CD14-positive monocyte (primary cell): ENCODE measurements at regions not wholly inside any gene's neighbourhood (a gene's known extent, or its start where the extent isn't known, plus 50 kb on each side); places are given as distances from the start of the nearest gene placed in this dataset.
"Not testable (repeated sequence)": the region's sequence is repeated elsewhere in the genome, so short reads cannot be mapped to it uniquely, and the experiment has no call there.

Experiments
- DNase-seq, 3 donors: peaks; one replicate each; pipeline ENCODE4 v3.0.0-alpha.2; 2011 to 2022
- H2AFZ ChIP-seq: 2 replicates; pipeline ENCODE4 v1.6.0; 2012; ENCODE audit warnings: mild to moderate bottlenecking, low read depth, low read length, inconsistent platforms; ENCODE audit not compliant: insufficient read depth, poor library complexity, severe bottlenecking
- H3K27ac ChIP-seq, 2 donors: 1 replicate in 1 of 2; 2 replicates in 1 of 2; pipeline ENCODE4 v1.5.1; 2012 to 2013; ENCODE audit warnings: low read length in 2 of 2, control low read depth in 1 of 2, inconsistent platforms in 1 of 2, low read depth in 1 of 2, mild to moderate bottlenecking in 1 of 2
- H3K27me3 ChIP-seq, 2 donors: one replicate each; pipeline versions ENCODE4 v1.6.0 to v1.6.1; 2011 to 2013; ENCODE audit warnings: low read length in 2 of 2; ENCODE audit not compliant: control insufficient read depth in 2 of 2, insufficient read depth in 2 of 2
- H3K36me3 ChIP-seq, 2 donors: replicated peaks in 1 of 2; 1 replicate in 1 of 2; 2 replicates in 1 of 2; pipeline versions ENCODE4 v1.5.1 to v1.6.1; 2012 to 2013; ENCODE audit warnings: low read length in 2 of 2, control low read depth in 1 of 2, inconsistent platforms in 1 of 2, mild to moderate bottlenecking in 1 of 2; ENCODE audit not compliant: insufficient read depth in 2 of 2, control insufficient read depth in 1 of 2
- H3K4me1 ChIP-seq, 2 donors: 1 replicate in 1 of 2; 2 replicates in 1 of 2; pipeline versions ENCODE4 v1.5.1 to v1.6.1; 2012 to 2013; ENCODE audit warnings: low read length in 2 of 2, control low read depth in 1 of 2, inconsistent platforms in 1 of 2, mild to moderate bottlenecking in 1 of 2, moderate library complexity in 1 of 2; ENCODE audit not compliant: insufficient read depth in 2 of 2, control insufficient read depth in 1 of 2
- H3K4me2 ChIP-seq: replicated peaks from 2 replicates; pipeline ENCODE3; 2012; ENCODE audit warnings: low read length, moderate library complexity, mild to moderate bottlenecking; ENCODE audit not compliant: poor library complexity, severe bottlenecking; ENCODE audit errors: extremely low read depth
- H3K4me3 ChIP-seq, 3 experiments: fragments of 200-600 bp in 1 of 3; sonication (generic) in 1 of 3; replicated peaks in 1 of 3; 1 replicate in 2 of 3; 2 replicates in 1 of 3; pipeline ENCODE4 v1.5.1; 2011 to 2013; ENCODE audit warnings: low read length in 3 of 3, mild to moderate bottlenecking in 3 of 3, control low read depth in 2 of 3, low read depth in 2 of 3, inconsistent platforms in 1 of 3, moderate library complexity in 1 of 3
- H3K79me2 ChIP-seq: 2 replicates; pipeline ENCODE4 v1.6.0; 2012; ENCODE audit warnings: mild to moderate bottlenecking, control low read depth, inconsistent platforms, low read length, moderate library complexity; ENCODE audit not compliant: insufficient read depth
- H3K9ac ChIP-seq: 2 replicates; pipeline ENCODE4 v1.6.0; 2017; ENCODE audit warnings: low read length, mild to moderate bottlenecking; ENCODE audit not compliant: insufficient read depth, poor library complexity, severe bottlenecking
- H3K9me3 ChIP-seq, 2 donors: replicated peaks in 1 of 2; 1 replicate in 1 of 2; 2 replicates in 1 of 2; pipeline versions ENCODE4 v1.5.1 to v1.6.1; 2012 to 2013; ENCODE audit warnings: low read length in 2 of 2, control low read depth in 1 of 2; ENCODE audit not compliant: control insufficient read depth in 1 of 2, insufficient read depth in 1 of 2
- H4K20me1 ChIP-seq: 2 replicates; pipeline ENCODE4 v1.6.0; 2012; ENCODE audit warnings: mild to moderate bottlenecking, low read length, control low read depth, moderate library complexity; ENCODE audit not compliant: insufficient read depth
- H3K27ac Mint-ChIP-seq, 7 donors: one replicate each; pipeline ENCODE4 v1.8.0; 2020; ENCODE audit warnings: mild to moderate bottlenecking in 7 of 7, mixed read lengths in 7 of 7, moderate library complexity in 6 of 7, inconsistent platforms in 2 of 7
- H3K27me3 Mint-ChIP-seq, 3 donors: one replicate each; pipeline ENCODE4 v1.8.0; 2021 to 2022; ENCODE audit warnings: low read depth in 3 of 3, mild to moderate bottlenecking in 3 of 3, mixed read lengths in 3 of 3, moderate library complexity in 3 of 3, inconsistent platforms in 1 of 3
- H3K36me3 Mint-ChIP-seq, 2 donors: one replicate each; pipeline ENCODE4 v1.8.0; 2020; ENCODE audit warnings: mixed read lengths in 2 of 2, inconsistent platforms in 1 of 2, mild to moderate bottlenecking in 1 of 2
- H3K4me1 Mint-ChIP-seq: one replicate; pipeline ENCODE4 v1.8.0; 2020; ENCODE audit warnings: mild to moderate bottlenecking, mixed read lengths
- H3K4me3 Mint-ChIP-seq, 2 donors: one replicate each; pipeline ENCODE4 v1.8.0; 2020; ENCODE audit warnings: mild to moderate bottlenecking in 2 of 2, mixed read lengths in 2 of 2, moderate library complexity in 1 of 2
- H3K9me3 Mint-ChIP-seq, 7 donors: one replicate each; pipeline ENCODE4 v1.8.0; 2020 to 2022; ENCODE audit warnings: mixed read lengths in 7 of 7, mild to moderate bottlenecking in 6 of 7, moderate library complexity in 6 of 7, inconsistent platforms in 2 of 7
- WGBS: methylation state at CpG from one replicate; pipeline ENCODE4 v1.1.5; 2013; ENCODE audit warnings: missing lambda C conversion rate; ENCODE audit not compliant: insufficient coverage; 5-methylcytosine and 5-hydroxymethylcytosine counted together
- intact Hi-C, 2 donors: fragments of 100-400 bp; cut with micrococcal nuclease; formaldehyde crosslinking; loops; one replicate each; pipeline versions ENCODE4 v1.15.0 to v1.15.1; 2023
- TF ChIP-seq, protein P1 (sequence below): fragments of 200-600 bp; IDR thresholded peaks from one replicate; pipeline ENCODE4 v1.8.0; 2022; ENCODE audit warnings: antibody characterized with exemption, mild to moderate bottlenecking

DNA sequence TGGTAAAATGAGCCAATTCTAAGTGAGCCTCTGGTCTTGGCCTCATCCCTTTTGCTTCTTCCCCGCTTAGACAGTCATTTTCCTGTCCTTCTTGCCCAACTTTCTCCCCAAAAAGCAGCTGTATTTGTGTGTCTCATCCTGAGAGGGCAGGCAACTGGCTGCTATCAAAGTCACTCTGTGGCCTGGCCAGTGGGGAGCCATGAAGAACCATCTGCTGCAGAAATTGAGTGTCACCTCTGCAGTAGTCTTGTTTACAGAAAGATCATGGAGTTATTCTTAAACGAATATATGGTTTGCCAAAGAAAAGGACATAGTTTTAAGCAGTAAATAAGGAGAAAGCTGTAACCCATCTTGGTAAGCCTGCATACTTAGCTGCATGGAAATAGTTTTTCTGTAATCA is 233.6 kb upstream of the ELAVL2 start:
- Mint-ChIP-seq H3K27me3 (no peaks in the 10 kb centered on the region), H3K4me1 (no peaks in the 10 kb centered on the region), H3K36me3 (no peaks in the 10 kb centered on the region), H3K4me3 (no peak overlapping the region), H3K9me3 (peaks cover 0 to 12% (median 2%) of the 10 kb centered on the region in 7 donors), H3K27ac (no peak overlapping the region)
- Histone ChIP-seq H2AFZ (no peak overlapping the region), H3K9ac (no peak overlapping the region), H3K4me3 (no peak overlapping the region), H3K9me3 (peaks cover 0 to 16% of the 10 kb centered on the region in 2 donors), H4K20me1 (no peaks in the 10 kb centered on the region), H3K4me1 (no peaks in the 10 kb centered on the region), H3K27me3 (no peaks in the 10 kb centered on the region), H3K27ac (no peak overlapping the region), H3K36me3 (no peaks in the 10 kb centered on the region), H3K79me2 (no peaks in the 10 kb centered on the region), H3K4me2 (no peak overlapping the region)
- DNase-seq: no peak
- WGBS: 77% methylated on average over 2 of the region's 2 CpGs
- TF ChIP-seq, protein P1, sequence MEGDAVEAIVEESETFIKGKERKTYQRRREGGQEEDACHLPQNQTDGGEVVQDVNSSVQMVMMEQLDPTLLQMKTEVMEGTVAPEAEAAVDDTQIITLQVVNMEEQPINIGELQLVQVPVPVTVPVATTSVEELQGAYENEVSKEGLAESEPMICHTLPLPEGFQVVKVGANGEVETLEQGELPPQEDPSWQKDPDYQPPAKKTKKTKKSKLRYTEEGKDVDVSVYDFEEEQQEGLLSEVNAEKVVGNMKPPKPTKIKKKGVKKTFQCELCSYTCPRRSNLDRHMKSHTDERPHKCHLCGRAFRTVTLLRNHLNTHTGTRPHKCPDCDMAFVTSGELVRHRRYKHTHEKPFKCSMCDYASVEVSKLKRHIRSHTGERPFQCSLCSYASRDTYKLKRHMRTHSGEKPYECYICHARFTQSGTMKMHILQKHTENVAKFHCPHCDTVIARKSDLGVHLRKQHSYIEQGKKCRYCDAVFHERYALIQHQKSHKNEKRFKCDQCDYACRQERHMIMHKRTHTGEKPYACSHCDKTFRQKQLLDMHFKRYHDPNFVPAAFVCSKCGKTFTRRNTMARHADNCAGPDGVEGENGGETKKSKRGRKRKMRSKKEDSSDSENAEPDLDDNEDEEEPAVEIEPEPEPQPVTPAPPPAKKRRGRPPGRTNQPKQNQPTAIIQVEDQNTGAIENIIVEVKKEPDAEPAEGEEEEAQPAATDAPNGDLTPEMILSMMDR: no peak
- intact Hi-C loops: no loop called here

DNA sequence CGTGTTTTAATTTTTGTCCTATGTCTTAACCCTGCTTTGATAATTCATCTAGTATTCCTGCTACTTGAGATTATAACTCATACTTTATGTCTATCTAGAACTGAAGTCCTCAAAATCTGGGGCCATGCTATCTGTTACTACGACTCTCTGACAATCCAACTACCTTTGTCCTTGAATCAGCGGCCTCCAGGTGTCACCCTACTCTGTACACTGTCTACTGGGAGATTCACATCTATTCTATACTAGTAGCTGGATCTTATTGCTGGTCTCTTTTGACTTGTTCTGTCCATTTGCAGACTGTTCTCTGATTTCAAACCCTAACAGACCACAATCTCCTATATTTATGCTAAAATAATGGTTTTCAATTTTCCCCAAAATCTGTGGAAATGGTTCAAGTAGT is 225.5 kb upstream of the ELAVL2 start:
- Histone ChIP-seq H3K36me3 (no peaks in the 10 kb centered on the region), H3K4me3 (no peak overlapping the region), H4K20me1 (no peaks in the 10 kb centered on the region), H3K9ac (no peak overlapping the region), H2AFZ (no peak overlapping the region), H3K9me3 (peaks cover 3 to 7% of the 10 kb centered on the region in 2 donors), H3K4me1 (no peaks in the 10 kb centered on the region), H3K27me3 (no peaks in the 10 kb centered on the region), H3K79me2 (no peaks in the 10 kb centered on the region), H3K4me2 (no peak overlapping the region), H3K27ac (no peak overlapping the region)
- no peaks in the 10 kb centered on the region for H3K4me1 Mint-ChIP-seq
- no peaks in the 10 kb centered on the region for H3K27me3 Mint-ChIP-seq
- H3K4me3 Mint-ChIP-seq: no peak overlapping the region
- H3K9me3 Mint-ChIP-seq: peaks cover 0 to 10% (median 2%) of the 10 kb centered on the region in 7 donors
- H3K36me3 Mint-ChIP-seq: no peaks in the 10 kb centered on the region
- intact Hi-C loops: no loop called here
- TF ChIP-seq, protein P1: no peak
- WGBS: 86% methylated on average over 1 of the region's 3 CpGs
- no peak overlapping the region for H3K27ac Mint-ChIP-seq
- DNase-seq: no peak

DNA sequence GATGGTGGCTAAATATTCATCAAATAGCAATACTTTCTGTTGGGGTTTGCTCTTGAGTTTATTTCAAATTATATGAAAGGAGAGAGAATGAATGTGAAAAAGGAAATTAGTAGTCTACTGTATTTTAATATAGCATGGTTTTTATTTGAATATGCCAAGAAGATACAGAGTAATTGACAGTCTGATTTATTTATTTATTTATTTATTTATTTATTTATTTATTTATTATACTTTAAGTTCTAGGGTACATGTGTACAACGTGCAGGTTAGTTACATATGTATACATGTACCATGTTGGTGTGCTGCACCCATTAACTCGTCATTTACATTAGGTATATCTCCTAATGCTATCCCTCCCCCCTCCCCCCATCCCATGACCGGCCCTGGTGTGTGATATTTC is 224.2 kb upstream of the ELAVL2 start:
- H3K4me3 ChIP-seq, H3K36me3 Mint-ChIP-seq, H3K4me3 Mint-ChIP-seq, H3K9me3 ChIP-seq, H3K36me3 ChIP-seq, H2AFZ ChIP-seq, H3K27me3 ChIP-seq, H3K27ac Mint-ChIP-seq, H3K4me1 Mint-ChIP-seq, DNase-seq, H3K9me3 Mint-ChIP-seq, H3K9ac ChIP-seq, intact Hi-C loops, H3K27ac ChIP-seq, H3K79me2 ChIP-seq, H3K4me1 ChIP-seq, H3K4me2 ChIP-seq, H3K27me3 Mint-ChIP-seq, H4K20me1 ChIP-seq: not testable (repeated sequence)
- WGBS: no CpG with 5 or more reads among the region's 3 CpGs
